H9 (cell line): ENCODE measurements at regions not wholly inside any gene's neighbourhood (a gene's known extent, or its start where the extent isn't known, plus 50 kb on each side); places are given as distances from the start of the nearest gene placed in this dataset.

ENCODE experiments used
- DNase-seq: peaks from one replicate; pipeline ENCODE4 v3.0.0-alpha.2; 2017
- H2AFZ ChIP-seq: one replicate; pipeline ENCODE4 v1.6.1; 2013; ENCODE audit warnings: mild to moderate bottlenecking, low read length, control low read depth, moderate library complexity
- H2AK5ac ChIP-seq: 2 replicates; pipeline ENCODE4 v1.6.1; 2013; ENCODE audit warnings: low read length, control low read depth, mixed read lengths; ENCODE audit not compliant: insufficient read length
- H2BK120ac ChIP-seq: one replicate; pipeline ENCODE4 v1.6.1; 2013; ENCODE audit warnings: low read depth, mild to moderate bottlenecking, low read length, control low read depth, inconsistent platforms; ENCODE audit not compliant: poor library complexity, severe bottlenecking
- H2BK12ac ChIP-seq: 2 replicates; pipeline ENCODE4 v1.6.1; 2013; ENCODE audit warnings: low read length, control low read depth, mixed read lengths, low read depth; ENCODE audit not compliant: insufficient read length
- H2BK15ac ChIP-seq: 2 replicates; pipeline ENCODE4 v1.6.1; 2013; ENCODE audit warnings: low read depth, low read length, control low read depth
- H2BK20ac ChIP-seq: one replicate; pipeline ENCODE4 v1.6.1; 2013; ENCODE audit warnings: low read depth, mild to moderate bottlenecking, low read length, control low read depth, inconsistent platforms; ENCODE audit not compliant: poor library complexity, severe bottlenecking
- H2BK5ac ChIP-seq: 2 replicates; pipeline ENCODE4 v1.6.1; 2013; ENCODE audit warnings: low read length, control low read depth, mixed read lengths; ENCODE audit not compliant: insufficient read length
- H3K14ac ChIP-seq: 2 replicates; pipeline ENCODE4 v1.6.1; 2013; ENCODE audit warnings: low read length, control low read depth; ENCODE audit not compliant: insufficient read depth
- H3K18ac ChIP-seq: 2 replicates; pipeline ENCODE4 v1.6.1; 2013; ENCODE audit warnings: low read depth, mild to moderate bottlenecking, mixed read lengths, low read length, control low read depth; ENCODE audit not compliant: insufficient read length
- H3K23ac ChIP-seq: 2 replicates; pipeline ENCODE4 v1.6.1; 2013; ENCODE audit warnings: low read length, control low read depth, mixed read lengths, low read depth; ENCODE audit not compliant: insufficient read length
- H3K23me2 ChIP-seq: 2 replicates; pipeline ENCODE4 v1.6.1; 2013; ENCODE audit warnings: low read depth, mild to moderate bottlenecking, mixed read lengths, low read length, control low read depth; ENCODE audit not compliant: insufficient read length, poor library complexity, severe bottlenecking
- H3K27ac ChIP-seq: 2 replicates; pipeline ENCODE4 v1.5.1; 2013; ENCODE audit warnings: low read length, control low read depth, mixed read lengths, low read depth; ENCODE audit not compliant: insufficient read length
- H3K27me3 ChIP-seq: 2 replicates; pipeline ENCODE4 v1.6.1; 2013; ENCODE audit warnings: low read length, control low read depth, inconsistent platforms; ENCODE audit not compliant: insufficient read depth
- H3K4ac ChIP-seq: 2 replicates; pipeline ENCODE4 v1.6.1; 2013; ENCODE audit warnings: low read depth, mild to moderate bottlenecking, control low read depth, inconsistent platforms, low read length, moderate library complexity
- H3K4me1 ChIP-seq: 2 replicates; pipeline ENCODE4 v1.6.1; 2013; ENCODE audit warnings: low read length, control low read depth, inconsistent platforms; ENCODE audit not compliant: insufficient read depth
- H3K4me2 ChIP-seq: 2 replicates; pipeline ENCODE4 v1.6.1; 2013; ENCODE audit warnings: low read length, control low read depth, mixed read lengths; ENCODE audit not compliant: insufficient read length, insufficient read depth
- H3K56ac ChIP-seq: 2 replicates; pipeline ENCODE4 v1.6.1; 2013; ENCODE audit warnings: low read depth, mild to moderate bottlenecking, mixed read lengths, low read length, control low read depth; ENCODE audit not compliant: insufficient read length
- H3K79me1 ChIP-seq: 2 replicates; pipeline ENCODE4 v1.6.1; 2013; ENCODE audit warnings: low read depth, mild to moderate bottlenecking, moderate library complexity, low read length, control low read depth, inconsistent platforms; ENCODE audit not compliant: insufficient read depth, poor library complexity, severe bottlenecking
- H3K79me2 ChIP-seq: 2 replicates; pipeline ENCODE4 v1.6.1; 2013; ENCODE audit warnings: low read length, control low read depth, inconsistent platforms; ENCODE audit not compliant: insufficient read depth
- H3K9ac ChIP-seq: 2 replicates; pipeline ENCODE4 v1.6.1; 2013; ENCODE audit warnings: low read length, control low read depth, mixed read lengths; ENCODE audit not compliant: insufficient read length; ENCODE audit errors: extremely low read depth
- H3K9me3 ChIP-seq: one replicate; pipeline ENCODE4 v1.6.1; 2013; ENCODE audit warnings: low read depth, low read length, inconsistent platforms; ENCODE audit not compliant: control insufficient read depth
- H3T11ph ChIP-seq: one replicate; pipeline ENCODE4 v1.6.1; 2013; ENCODE audit warnings: mild to moderate bottlenecking, low read length, control low read depth, inconsistent platforms
- H4K20me1 ChIP-seq: one replicate; pipeline ENCODE4 v1.6.1; 2013; ENCODE audit not compliant: control insufficient read depth, insufficient read length, insufficient read depth
- H4K5ac ChIP-seq: 2 replicates; pipeline ENCODE4 v1.6.1; 2013; ENCODE audit warnings: low read depth, mild to moderate bottlenecking, mixed read lengths, low read length, control low read depth; ENCODE audit not compliant: insufficient read length
- H4K8ac ChIP-seq: replicated peaks from 2 replicates; pipeline ENCODE4 v1.6.1; 2013; ENCODE audit warnings: low read length, control low read depth, mixed read lengths, low read depth; ENCODE audit not compliant: insufficient read length
- H4K91ac ChIP-seq: 2 replicates; pipeline ENCODE4 v1.6.1; 2013; ENCODE audit warnings: low read depth, mild to moderate bottlenecking, moderate library complexity, mixed read lengths, low read length, control low read depth; ENCODE audit not compliant: insufficient read length
- H3K27ac Mint-ChIP-seq, 3 experiments: 2 replicates in 2 of 3; 3 replicates in 1 of 3; pipeline ENCODE4 v1.8.0; 2020 to 2021; ENCODE audit warnings: mixed read lengths in 3 of 3, mild to moderate bottlenecking in 1 of 3, moderate library complexity in 1 of 3
- H3K27me3 Mint-ChIP-seq: 2 replicates; pipeline ENCODE4 v1.8.0; 2021; ENCODE audit warnings: low read depth, mild to moderate bottlenecking, moderate library complexity, mixed read lengths
- H3K36me3 Mint-ChIP-seq, 3 experiments: 2 replicates in 2 of 3; 3 replicates in 1 of 3; pipeline ENCODE4 v1.8.0; 2020 to 2021; ENCODE audit warnings: low read depth in 3 of 3, mixed read lengths in 3 of 3; ENCODE audit not compliant: insufficient read depth in 1 of 3
- H3K4me1 Mint-ChIP-seq, 2 experiments: 2 replicates each; pipeline ENCODE4 v1.8.0; 2020; ENCODE audit warnings: mixed read lengths in 2 of 2
- H3K4me3 Mint-ChIP-seq, 2 experiments: 2 replicates in 1 of 2; 3 replicates in 1 of 2; pipeline ENCODE4 v1.8.0; 2020 to 2021; ENCODE audit warnings: mild to moderate bottlenecking in 2 of 2, mixed read lengths in 2 of 2, moderate library complexity in 1 of 2
- H3K9me3 Mint-ChIP-seq, 2 experiments: 2 replicates in 1 of 2; 3 replicates in 1 of 2; pipeline ENCODE4 v1.8.0; 2020; ENCODE audit warnings: mild to moderate bottlenecking in 2 of 2, mixed read lengths in 2 of 2, moderate library complexity in 1 of 2
- WGBS: extraction: QIAGEN DNeasy Blood & Tissue Kit; methylation state at CpG from one replicate; pipeline ENCODE4 v1.1.7; 2013; ENCODE audit warnings: missing lambda C conversion rate, low lambda C conversion rate, mixed read lengths; ENCODE audit not compliant: insufficient read length; ENCODE audit errors: extremely low coverage; 5-methylcytosine and 5-hydroxymethylcytosine counted together
- TF ChIP-seq, protein P1 (sequence below): fragments of 200-600 bp; sonication (generic); conservative IDR thresholded peaks from 3 replicates; pipeline ENCODE4 v1.8.0; 2021; ENCODE audit warnings: antibody characterized with exemption, mild to moderate bottlenecking

DNA sequence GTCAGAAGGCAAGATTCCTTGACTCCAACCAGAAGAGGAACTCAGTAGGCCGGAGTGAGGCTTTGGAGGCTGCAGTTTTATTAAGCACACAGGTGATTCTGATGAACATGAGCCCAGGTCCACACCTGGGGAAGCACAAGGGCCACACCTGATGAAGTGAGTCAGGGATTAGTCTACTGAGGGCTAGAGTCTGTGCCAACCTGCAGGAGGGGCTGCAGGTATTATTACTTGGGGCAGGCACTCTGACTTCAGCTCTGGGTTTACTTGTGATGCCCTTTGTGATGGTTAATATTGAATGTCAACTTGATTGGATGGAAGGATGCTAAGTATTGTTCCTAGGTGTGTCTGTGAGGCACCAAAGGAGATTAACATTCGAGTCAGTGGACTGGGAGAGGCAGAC, 75.2 kb upstream of the ZCCHC2 start:
- Mint-ChIP-seq H3K4me3 (no peak overlapping the region), H3K27ac (no peak overlapping the region), H3K36me3 (peaks cover 0 to 4% (median 0%) of the 10 kb centered on the region in 3 experiments; a peak in 2 of 7 replicates), H3K9me3 (no peaks in the 10 kb centered on the region), H3K4me1 (peaks cover 23 to 26% of the 10 kb centered on the region in 2 experiments), H3K27me3 (no peaks in the 10 kb centered on the region; the same call in 1 of the 2 replicates)
- no CpG with 5 or more reads among the region's 2 CpGs for WGBS
- Histone ChIP-seq H2AK5ac (no peak overlapping the region), H3K18ac (no peak overlapping the region), H3K79me1 (no peaks in the 10 kb centered on the region), H2BK120ac (no peak overlapping the region), H3K56ac (no peak overlapping the region), H3T11ph (no peak overlapping the region), H3K9me3 (no peaks in the 10 kb centered on the region), H3K27me3 (no peaks in the 10 kb centered on the region), H2BK12ac (no peak overlapping the region), H3K4me1 (peaks cover 5% of the 10 kb centered on the region; the same call in 1 of the 2 replicates), H4K20me1 (no peaks in the 10 kb centered on the region), H3K4me2 (no peak overlapping the region), H3K14ac (no peak overlapping the region), H2BK20ac (no peak overlapping the region), H4K8ac (no peak overlapping the region), H3K9ac (no peak overlapping the region), H2AFZ (no peak overlapping the region), H4K91ac (no peak overlapping the region), H3K4ac (no peak overlapping the region), H4K5ac (no peak overlapping the region), H3K27ac (no peak overlapping the region), H3K79me2 (no peaks in the 10 kb centered on the region), H2BK5ac (no peak overlapping the region), H3K23ac (no peak overlapping the region), H2BK15ac (no peak overlapping the region), H3K23me2 (no peaks in the 10 kb centered on the region)
- no peak for DNase-seq
- TF ChIP-seq, protein P1, sequence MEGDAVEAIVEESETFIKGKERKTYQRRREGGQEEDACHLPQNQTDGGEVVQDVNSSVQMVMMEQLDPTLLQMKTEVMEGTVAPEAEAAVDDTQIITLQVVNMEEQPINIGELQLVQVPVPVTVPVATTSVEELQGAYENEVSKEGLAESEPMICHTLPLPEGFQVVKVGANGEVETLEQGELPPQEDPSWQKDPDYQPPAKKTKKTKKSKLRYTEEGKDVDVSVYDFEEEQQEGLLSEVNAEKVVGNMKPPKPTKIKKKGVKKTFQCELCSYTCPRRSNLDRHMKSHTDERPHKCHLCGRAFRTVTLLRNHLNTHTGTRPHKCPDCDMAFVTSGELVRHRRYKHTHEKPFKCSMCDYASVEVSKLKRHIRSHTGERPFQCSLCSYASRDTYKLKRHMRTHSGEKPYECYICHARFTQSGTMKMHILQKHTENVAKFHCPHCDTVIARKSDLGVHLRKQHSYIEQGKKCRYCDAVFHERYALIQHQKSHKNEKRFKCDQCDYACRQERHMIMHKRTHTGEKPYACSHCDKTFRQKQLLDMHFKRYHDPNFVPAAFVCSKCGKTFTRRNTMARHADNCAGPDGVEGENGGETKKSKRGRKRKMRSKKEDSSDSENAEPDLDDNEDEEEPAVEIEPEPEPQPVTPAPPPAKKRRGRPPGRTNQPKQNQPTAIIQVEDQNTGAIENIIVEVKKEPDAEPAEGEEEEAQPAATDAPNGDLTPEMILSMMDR = no peak
